ENCODE measurements at regions not wholly inside any gene's neighbourhood (a gene's known extent, or its start where the extent isn't known, plus 50 kb on each side); places are given as distances from the start of the nearest gene placed in this dataset.

GRCh38 chr6:22401206-22401605 is 104.4 kb upstream of the PRL start:
- DNase-seq (ENCODE audit: low read depth), result no peak

GRCh38 chr6:22401932-22402331 is 105.1 kb upstream of the PRL start:
- no peak for DNase-seq (ENCODE audit: low read depth)

DNA sequence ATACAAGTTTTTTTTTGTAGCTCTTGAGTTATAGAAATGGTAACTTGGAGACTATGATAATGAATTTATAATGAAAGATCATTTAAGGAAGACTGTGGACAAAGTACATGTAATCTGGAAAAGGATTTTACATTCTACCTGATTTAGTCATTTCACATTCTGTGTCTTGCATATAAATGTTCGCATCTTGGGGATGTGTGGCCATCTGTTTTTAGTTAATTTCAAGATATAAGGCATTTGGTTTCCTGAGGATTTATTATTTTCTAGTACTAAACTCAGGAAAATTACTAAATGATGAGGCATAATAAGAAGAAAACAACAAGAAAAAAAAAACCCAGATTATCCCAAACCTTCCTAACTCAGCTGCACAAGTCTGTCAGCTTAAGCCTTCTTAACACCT is 112.7 kb upstream of the PRL start:
- no peak for DNase-seq (ENCODE audit: low read depth)

GRCh38 chr6:22411376-22412105 is 114.7 kb upstream of the PRL start:
- no peak for DNase-seq (ENCODE audit: low read depth)

DNA sequence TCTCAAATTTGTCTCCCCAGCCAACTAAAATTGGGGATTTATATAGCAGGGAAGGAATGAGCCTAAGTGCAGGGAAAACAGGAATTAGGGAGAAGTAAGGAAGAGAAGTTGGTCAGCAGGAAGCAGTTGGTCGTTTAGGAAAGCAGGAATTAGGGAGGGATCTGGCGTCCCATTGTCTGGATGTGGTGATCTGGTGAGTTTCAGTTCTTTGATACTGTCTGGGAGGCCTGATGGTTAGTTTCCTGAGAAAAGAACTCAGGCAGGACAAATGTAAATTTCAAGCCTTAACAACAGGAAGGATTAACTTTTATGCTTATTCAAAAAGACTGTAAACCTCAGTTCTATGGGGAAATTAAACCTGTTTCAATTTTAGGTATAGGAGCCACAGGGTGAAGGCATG is 116.2 kb upstream of the PRL start:
- DNase-seq (ENCODE audit: low read depth), result no peak

DNA sequence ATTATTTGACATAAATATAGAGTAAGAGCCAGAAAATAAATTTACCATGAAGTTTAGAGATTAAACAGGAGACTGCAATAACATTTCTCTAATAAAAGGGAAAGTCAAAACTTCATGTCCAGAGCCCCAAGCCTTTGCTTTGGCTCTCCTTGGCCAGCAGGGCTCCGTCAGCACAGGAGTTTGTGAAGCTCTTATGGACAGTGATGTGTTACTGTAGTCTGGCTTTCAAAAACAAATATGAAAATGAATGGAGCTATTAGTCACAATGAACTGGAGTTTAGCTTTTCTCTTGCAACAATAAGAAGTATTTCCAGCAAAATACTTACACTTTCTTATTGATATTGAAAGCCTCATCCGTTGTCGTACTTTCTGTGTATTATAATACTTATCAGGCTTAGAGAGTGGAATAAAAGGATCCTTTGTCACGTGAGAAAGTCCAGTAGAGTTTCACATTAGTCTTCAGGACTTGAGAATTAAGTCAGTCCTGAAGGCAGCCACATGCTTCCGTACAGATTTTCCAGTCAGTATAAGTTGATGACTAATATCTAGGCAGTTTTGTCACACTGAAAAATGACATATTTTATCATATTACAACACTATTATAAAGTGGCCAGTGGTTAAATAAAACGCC is 117.0 kb upstream of the PRL start:
- no peak for DNase-seq (ENCODE audit: low read depth)

DNA sequence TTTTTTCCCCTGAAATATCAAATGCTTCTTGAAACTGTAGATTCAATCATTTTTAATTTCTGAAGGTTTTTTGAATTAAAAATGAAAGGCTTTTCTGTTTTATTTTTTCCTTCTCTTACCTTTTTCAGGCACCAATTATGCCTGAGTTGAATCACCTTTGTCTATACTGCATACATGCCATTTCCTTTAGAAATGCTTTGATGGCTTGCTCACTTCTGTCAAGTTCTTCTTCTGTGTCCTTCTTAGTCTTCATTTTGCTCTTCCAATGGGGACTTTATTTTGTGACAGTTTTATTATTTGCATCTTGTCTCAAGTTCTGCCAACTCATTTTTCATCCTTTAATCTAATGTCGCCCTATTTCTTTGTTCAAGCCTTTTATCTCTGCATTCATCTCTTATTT is 121.9 kb upstream of the PRL start:
- no peak for DNase-seq (ENCODE audit: low read depth)

- no peak for DNase-seq (ENCODE audit: low read depth)
Observed at GRCh38 chr6:22421198-22421597, 124.4 kb upstream of the PRL start.

DNA sequence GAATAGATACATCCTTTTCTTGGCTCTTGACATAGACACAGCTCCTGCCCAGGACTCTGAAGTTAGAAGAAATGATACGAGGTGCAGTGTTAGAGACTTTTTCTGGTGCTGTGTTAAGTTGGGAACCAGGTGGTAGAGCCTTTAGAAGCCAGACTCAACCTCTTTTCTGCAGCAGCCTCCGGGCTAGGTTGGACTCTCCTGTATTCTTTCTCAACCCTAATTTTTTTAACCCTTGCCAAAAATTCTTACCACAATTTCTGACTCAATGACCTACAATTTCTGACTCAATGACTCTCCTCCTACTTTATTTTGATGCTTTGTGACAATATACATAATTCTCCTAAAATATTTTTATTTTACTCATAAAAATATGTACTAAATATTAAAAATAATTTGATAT is 127.4 kb upstream of the PRL start:
- no peak for DNase-seq (ENCODE audit: low read depth)

GRCh38 chr6:22432060-22432459 is 135.2 kb upstream of the PRL start:
- DNase-seq (ENCODE audit: low read depth), result no peak

DNA sequence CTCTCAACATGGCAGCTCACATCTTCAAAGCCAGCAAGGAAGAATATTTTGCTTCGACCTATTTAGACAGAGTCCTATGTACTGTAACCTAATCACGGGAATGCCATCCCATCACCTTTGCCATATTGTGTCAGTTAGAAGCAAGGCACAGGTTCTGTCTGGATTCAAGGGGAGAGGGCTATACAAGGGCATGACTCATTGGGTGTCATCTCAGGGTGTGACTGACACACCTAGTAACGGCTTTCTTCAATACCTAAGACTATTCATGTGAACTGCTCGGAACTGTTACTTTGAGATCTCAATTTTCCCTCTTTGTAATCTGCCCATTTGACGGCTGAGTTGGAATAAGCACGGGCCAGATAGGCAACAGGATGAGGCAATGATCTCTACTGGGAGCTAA is 135.6 kb upstream of the HDGFL1 start:
- no peak for DNase-seq (ENCODE audit: low read depth)

DNA sequence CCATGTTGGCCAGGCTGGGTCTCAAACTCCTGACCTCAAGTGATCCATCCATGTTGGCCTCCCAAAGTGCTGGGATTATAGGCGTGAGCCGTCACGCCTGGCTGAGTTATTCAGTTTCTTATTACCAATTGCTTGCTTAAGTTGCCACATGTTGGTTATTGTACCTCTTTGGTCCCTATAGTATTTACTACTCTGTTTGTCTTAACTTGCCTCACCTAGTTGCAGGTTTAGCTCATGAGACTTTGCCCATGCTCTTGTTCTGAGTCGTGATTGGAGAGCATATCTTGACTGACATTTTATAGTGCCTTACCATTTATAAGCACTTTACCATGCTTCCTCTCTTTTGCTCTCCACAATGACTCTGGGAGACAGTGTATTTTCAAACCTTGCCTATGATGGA is 134.2 kb upstream of the HDGFL1 start:
- no peak for DNase-seq (ENCODE audit: low read depth)

DNA sequence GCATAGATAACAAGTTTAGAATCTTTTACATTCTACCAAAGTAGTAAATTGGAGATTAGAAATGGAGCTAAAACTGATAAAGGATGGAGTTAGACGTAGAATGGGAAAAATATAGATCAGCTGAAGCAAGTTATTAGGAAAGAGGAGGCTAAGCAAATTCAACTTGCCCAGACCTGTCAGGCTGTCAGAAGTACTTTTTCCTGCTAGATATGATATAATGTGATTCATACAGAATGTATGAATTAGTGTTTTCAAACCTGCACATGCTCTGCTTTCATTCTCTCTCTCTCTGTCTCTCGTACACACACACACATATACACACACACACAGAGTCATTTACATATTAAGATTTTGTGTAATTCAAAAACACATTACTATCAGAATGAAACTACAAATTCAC is 133.2 kb upstream of the HDGFL1 start:
- no peak for DNase-seq (ENCODE audit: low read depth)

GRCh38 chr6:22437665-22438064 is 131.7 kb upstream of the HDGFL1 start:
- DNase-seq (ENCODE audit: low read depth), result no peak

DNA sequence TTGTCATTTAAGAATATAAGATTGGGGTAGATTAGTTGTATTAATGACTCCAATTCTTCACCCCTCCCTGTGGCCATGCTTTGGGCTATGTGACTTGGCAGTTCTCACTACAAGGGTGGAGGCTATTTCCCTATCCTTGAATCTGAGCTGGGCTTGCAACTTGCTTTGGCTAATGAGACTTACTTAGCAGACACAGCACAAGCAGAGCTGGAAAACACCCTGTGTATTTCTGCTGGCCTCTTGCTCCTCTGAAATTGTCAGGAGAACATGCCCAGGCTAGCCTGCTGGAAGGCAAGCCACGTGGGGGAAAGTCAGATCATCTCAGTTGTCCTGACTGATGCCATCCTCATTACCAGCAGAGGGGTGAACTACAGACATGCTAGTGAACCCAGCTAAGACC is 126.5 kb upstream of the HDGFL1 start:
- DNase-seq (ENCODE audit: low read depth), result no peak

DNA sequence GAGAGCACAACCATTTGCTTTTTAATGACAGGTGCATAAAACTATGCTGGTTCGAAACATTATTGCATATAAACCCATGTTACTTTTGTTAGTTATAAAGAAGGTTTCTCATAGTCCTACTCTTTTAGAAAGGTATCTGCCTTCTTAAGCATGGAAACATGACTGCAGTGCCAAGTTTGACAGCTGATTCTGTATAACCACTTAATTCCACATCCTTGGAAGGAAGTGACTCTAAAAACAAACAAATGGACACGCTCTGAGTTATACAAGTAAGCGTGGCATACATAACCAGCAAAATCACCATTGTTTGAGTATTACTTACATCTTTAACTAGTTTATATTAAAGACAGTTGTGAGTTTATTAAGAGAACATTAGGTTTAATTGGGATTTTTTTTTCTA is 125.0 kb upstream of the HDGFL1 start:
- DNase-seq (ENCODE audit: low read depth), result no peak

- DNase-seq (ENCODE audit: low read depth), result no peak
Observed at GRCh38 chr6:22445946-22446345, 123.4 kb upstream of the HDGFL1 start.

- DNase-seq (ENCODE audit: low read depth), result no peak
Observed at GRCh38 chr6:22447249-22448196, 121.8 kb upstream of the HDGFL1 start.

DNA sequence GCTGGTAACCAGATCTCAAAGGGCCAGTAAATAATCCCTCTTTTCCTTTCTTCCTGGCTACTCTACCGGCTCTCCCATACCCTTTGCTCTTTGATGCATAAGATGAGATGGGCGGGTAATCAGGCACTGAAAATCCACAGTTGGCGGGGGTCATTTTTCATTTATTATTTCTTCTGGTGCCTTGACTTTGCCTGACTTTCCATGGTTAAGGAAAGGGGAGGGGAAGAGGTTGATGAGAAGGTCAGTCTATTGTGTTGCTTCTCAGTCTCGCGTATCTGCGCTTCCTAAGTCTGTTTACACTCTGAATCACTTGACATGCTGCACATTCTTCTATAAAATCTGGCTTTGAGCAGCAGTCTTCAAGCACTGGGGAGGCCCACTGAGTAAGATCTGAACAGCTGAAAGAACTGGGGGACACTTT is 121.1 kb upstream of the HDGFL1 start:
- no peak for DNase-seq (ENCODE audit: low read depth)

- no peak for DNase-seq (ENCODE audit: low read depth)
Observed at GRCh38 chr6:22451962-22452361, 117.4 kb upstream of the HDGFL1 start.

DNA sequence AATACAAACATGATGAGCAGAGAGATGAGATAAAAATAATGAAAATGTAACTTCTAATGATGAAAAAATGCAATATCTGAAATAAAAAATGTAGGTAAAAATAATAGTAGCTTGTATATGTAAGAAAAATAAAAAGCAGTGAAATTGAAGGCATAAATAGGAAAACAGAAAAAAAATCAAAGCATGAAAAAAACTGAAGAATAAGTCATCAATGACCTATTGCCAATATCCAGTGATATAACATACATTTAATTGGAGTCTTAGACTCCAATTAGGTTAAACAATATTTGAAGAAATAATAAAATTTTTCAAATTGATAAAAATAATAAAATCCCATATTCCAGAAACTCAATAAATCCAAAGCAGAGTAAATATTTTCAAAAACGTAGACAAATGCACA is 114.0 kb upstream of the HDGFL1 start:
- no peak for DNase-seq (ENCODE audit: low read depth)

DNA sequence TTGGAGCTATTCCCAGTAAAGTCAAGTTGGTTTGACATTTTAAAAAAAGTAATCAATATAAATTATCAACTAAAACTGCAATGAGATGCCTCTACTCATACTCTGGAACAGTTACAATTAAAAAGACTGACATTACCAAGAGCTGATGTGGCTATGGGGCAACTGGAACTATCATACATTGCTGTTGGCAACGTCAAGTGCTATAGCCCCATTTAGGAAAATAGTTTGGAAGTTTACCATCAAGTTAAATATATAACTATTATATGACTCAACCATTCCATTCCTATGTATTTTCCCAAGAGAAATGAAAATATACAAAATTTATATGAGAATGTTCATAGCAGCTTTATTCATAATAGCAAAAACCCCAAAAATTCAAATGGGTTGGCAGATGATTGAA is 111.4 kb upstream of the HDGFL1 start:
- DNase-seq (ENCODE audit: low read depth), result no peak

GRCh38 chr6:22466665-22467245 is 102.6 kb upstream of the HDGFL1 start:
- DNase-seq (ENCODE audit: low read depth), result no peak
